ENCODE measurements at regions not wholly inside any gene's neighbourhood (a gene's known extent, or its start where the extent isn't known, plus 50 kb on each side); places are given as distances from the start of the nearest gene placed in this dataset.

DNA sequence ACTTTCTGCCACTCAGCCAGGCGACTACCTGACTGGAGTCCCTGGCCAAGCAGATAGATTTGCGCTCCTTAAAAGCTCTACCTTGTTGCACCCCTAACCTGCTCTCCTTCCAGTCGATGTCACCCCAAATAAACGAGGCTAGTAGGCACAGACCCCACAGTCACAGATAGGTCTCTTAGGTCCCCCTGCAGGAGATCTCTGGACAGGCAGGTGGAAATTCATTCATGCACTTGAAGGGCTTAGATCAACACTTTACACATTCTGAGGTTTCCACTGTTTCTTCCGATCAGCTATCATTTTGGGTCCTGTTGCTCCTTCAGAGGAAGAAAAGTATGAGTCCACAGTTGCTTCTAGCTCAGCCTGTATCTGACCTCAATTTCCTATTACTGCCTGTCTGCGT is 272.6 kb upstream of the FMN2 start:
- intact Hi-C loops (cut with micrococcal nuclease; ENCODE audit: unreplicated experiment): loop anchor here (10.0 kb wide), 1 partner anchor 854 kb away; no protein-coding TSS in a partner anchor

DNA sequence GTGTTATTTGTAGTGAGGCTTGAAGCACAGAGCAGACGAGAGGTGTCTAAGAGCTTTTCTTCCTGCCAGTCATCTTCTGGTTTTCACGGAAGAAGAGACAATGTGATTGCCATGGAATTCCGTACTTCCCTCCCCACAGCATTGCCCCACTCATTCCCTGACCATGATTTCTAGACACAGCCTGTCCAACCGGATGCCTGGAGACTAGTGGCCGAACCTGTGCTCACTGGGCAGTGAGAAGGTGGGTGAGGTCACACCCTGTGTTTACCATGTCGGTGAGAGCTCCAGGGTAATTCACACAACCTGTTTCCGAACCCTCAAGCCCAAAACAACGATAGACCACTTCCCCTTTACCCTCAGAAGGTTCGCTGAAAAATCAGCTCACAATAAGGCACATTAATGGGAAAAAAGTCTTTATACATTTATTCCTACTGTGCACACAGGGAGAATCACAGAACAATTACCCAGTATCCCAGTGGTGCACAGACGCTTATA is 271.9 kb upstream of the FMN2 start:
- Mint-ChIP-seq H3K4me3 (ENCODE audit: low read depth, unreplicated experiment) (no peak overlapping the region), H3K4me1 (ENCODE audit: low read depth, unreplicated experiment) (peaks cover 32% of the 10 kb centered on the region), H3K36me3 (ENCODE audit: insufficient read depth, unreplicated experiment) (peaks cover 5% of the 10 kb centered on the region), H3K27ac (ENCODE audit: unreplicated experiment) (no peak overlapping the region), H3K27me3 (ENCODE audit: unreplicated experiment) (no peaks in the 10 kb centered on the region), H3K9me3 (ENCODE audit: low read depth, unreplicated experiment) (no peaks in the 10 kb centered on the region)
- BruUV-seq (replicated peaks): no TSS peak
- intact Hi-C loops (cut with micrococcal nuclease; ENCODE audit: unreplicated experiment): loop anchor here (10.0 kb wide), 1 partner anchor 855 kb away; no protein-coding TSS in a partner anchor
- TF ChIP-seq, protein P1, sequence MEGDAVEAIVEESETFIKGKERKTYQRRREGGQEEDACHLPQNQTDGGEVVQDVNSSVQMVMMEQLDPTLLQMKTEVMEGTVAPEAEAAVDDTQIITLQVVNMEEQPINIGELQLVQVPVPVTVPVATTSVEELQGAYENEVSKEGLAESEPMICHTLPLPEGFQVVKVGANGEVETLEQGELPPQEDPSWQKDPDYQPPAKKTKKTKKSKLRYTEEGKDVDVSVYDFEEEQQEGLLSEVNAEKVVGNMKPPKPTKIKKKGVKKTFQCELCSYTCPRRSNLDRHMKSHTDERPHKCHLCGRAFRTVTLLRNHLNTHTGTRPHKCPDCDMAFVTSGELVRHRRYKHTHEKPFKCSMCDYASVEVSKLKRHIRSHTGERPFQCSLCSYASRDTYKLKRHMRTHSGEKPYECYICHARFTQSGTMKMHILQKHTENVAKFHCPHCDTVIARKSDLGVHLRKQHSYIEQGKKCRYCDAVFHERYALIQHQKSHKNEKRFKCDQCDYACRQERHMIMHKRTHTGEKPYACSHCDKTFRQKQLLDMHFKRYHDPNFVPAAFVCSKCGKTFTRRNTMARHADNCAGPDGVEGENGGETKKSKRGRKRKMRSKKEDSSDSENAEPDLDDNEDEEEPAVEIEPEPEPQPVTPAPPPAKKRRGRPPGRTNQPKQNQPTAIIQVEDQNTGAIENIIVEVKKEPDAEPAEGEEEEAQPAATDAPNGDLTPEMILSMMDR (IDR thresholded peaks at IDR 0.05; ENCODE audit: unreplicated experiment): no peak
- no peak for DNase-seq
- CTCF ChIA-PET: interaction anchor here (0.6 kb wide), 1 partner anchor 69 kb away, joined by 5 read pairs; no protein-coding TSS in a partner anchor

More for the DNA sequence above, 272.6 kb upstream of the FMN2 start:
- peaks cover 9% of the 10 kb centered on the region for H3K36me3 Mint-ChIP-seq (ENCODE audit: insufficient read depth, unreplicated experiment)
- CTCF ChIA-PET: interaction anchor here (0.6 to 1.6 kb wide), 2 partner anchors 68 to 79 kb away, joined by 4 to 5 read pairs; no protein-coding TSS in a partner anchor
- H3K9me3 Mint-ChIP-seq (ENCODE audit: low read depth, unreplicated experiment): no peaks in the 10 kb centered on the region
- TF ChIP-seq, protein P1 (IDR thresholded peaks at IDR 0.05; ENCODE audit: unreplicated experiment): no peak
- no TSS peak for BruUV-seq (replicated peaks)
- H3K4me1 Mint-ChIP-seq (ENCODE audit: low read depth, unreplicated experiment): peaks cover 39% of the 10 kb centered on the region
- no peak for DNase-seq
- H3K4me3 Mint-ChIP-seq (ENCODE audit: low read depth, unreplicated experiment): no peak overlapping the region
- no peak overlapping the region for H3K27ac Mint-ChIP-seq (ENCODE audit: unreplicated experiment)
- no peaks in the 10 kb centered on the region for H3K27me3 Mint-ChIP-seq (ENCODE audit: unreplicated experiment)

DNA sequence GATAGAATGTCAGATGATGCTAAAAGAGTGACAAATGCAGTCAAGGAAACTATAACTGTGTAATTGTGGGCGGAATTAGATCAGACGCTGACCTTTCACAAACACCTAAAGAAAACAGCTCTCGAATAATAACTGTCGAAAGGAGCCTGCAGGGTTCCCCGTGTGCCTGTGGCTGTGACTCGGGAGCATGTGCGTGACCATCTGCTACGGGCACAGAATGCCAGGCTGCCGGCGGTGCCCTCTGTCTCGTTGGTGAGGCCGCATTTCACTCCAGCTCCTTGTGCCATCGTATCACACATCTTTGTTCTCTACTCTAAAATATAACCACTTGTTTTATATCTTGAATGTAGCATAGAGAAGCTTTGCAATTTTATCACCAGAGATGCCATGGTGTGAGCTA is 267.8 kb upstream of the FMN2 start:
- no peak overlapping the region for H3K4me3 Mint-ChIP-seq (ENCODE audit: low read depth, unreplicated experiment)
- H3K27me3 Mint-ChIP-seq (ENCODE audit: unreplicated experiment): no peaks in the 10 kb centered on the region
- DNase-seq: no peak
- no peaks in the 10 kb centered on the region for H3K36me3 Mint-ChIP-seq (ENCODE audit: insufficient read depth, unreplicated experiment)
- no peaks in the 10 kb centered on the region for H3K4me1 Mint-ChIP-seq (ENCODE audit: low read depth, unreplicated experiment)
- H3K9me3 Mint-ChIP-seq (ENCODE audit: low read depth, unreplicated experiment): no peaks in the 10 kb centered on the region
- no TSS peak for BruUV-seq (replicated peaks)
- TF ChIP-seq, protein P1 (IDR thresholded peaks at IDR 0.05; ENCODE audit: unreplicated experiment): no peak
- CTCF ChIA-PET: no interaction called here
- H3K27ac Mint-ChIP-seq (ENCODE audit: unreplicated experiment): no peak overlapping the region
- intact Hi-C loops (cut with micrococcal nuclease; ENCODE audit: unreplicated experiment): no loop called here

DNA sequence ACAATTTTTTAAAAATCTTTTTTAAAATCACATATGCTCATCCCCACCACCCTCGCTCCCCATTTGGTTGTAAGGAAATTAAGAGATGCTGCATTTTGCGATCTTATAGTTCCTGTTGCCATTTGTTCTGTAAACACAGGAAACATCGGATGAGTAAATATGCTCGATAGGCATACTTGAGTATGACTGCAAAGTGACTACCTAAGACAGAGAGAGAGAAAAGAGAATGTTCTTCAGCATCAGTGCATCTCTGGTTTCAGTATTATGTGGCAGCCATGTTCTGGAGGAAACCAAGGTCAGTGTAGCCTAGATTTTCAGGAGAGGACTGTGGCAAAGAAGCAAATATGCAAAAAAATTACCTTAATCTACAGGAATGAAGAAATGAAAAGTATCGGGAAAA is 265.5 kb upstream of the FMN2 start:
- intact Hi-C loops (cut with micrococcal nuclease; ENCODE audit: unreplicated experiment): no loop called here
- no peaks in the 10 kb centered on the region for H3K27me3 Mint-ChIP-seq (ENCODE audit: unreplicated experiment)
- H3K36me3 Mint-ChIP-seq (ENCODE audit: insufficient read depth, unreplicated experiment): no peaks in the 10 kb centered on the region
- no peak overlapping the region for H3K27ac Mint-ChIP-seq (ENCODE audit: unreplicated experiment)
- no peaks in the 10 kb centered on the region for H3K9me3 Mint-ChIP-seq (ENCODE audit: low read depth, unreplicated experiment)
- no peak for DNase-seq
- CTCF ChIA-PET: no interaction called here
- BruUV-seq (replicated peaks): no TSS peak
- H3K4me3 Mint-ChIP-seq (ENCODE audit: low read depth, unreplicated experiment): no peak overlapping the region
- H3K4me1 Mint-ChIP-seq (ENCODE audit: low read depth, unreplicated experiment): no peaks in the 10 kb centered on the region
- TF ChIP-seq, protein P1 (IDR thresholded peaks at IDR 0.05; ENCODE audit: unreplicated experiment): no peak
